HEK293T (cell line): ENCODE measurements at regions not wholly inside any gene's neighbourhood (a gene's known extent, or its start where the extent isn't known, plus 50 kb on each side); places are given as distances from the start of the nearest gene placed in this dataset.

Experiments
- ARNT ChIP-seq: fragments of 450-650 bp; IDR thresholded peaks from 2 replicates; pipeline ENCODE4 v1.6.1; 2017; ENCODE audit warnings: mild to moderate bottlenecking
- BHLHE40 ChIP-seq: fragments of 450-650 bp; IDR thresholded peaks from 2 replicates; pipeline ENCODE4 v1.6.1; 2016; ENCODE audit warnings: mild to moderate bottlenecking, moderate library complexity, borderline replicate concordance
- CTBP1 ChIP-seq: fragments of 450-650 bp; IDR thresholded peaks from 2 replicates; pipeline ENCODE4 v1.6.1; 2016; ENCODE audit warnings: borderline replicate concordance
- FOXA1 ChIP-seq: fragments of 450-650 bp; IDR thresholded peaks from 2 replicates; pipeline ENCODE4 v1.6.1; 2016; ENCODE audit warnings: mild to moderate bottlenecking
- FOXK2 ChIP-seq: fragments of 450-650 bp; IDR thresholded peaks from 2 replicates; pipeline ENCODE4 v1.6.1; 2016; ENCODE audit warnings: mild to moderate bottlenecking
- FOXM1 ChIP-seq: fragments of 450-650 bp; IDR thresholded peaks from 2 replicates; pipeline ENCODE4 v1.6.1; 2017; ENCODE audit warnings: mild to moderate bottlenecking, borderline replicate concordance
- HDGF ChIP-seq: fragments of 450-650 bp; IDR thresholded peaks from 2 replicates; pipeline ENCODE4 v1.6.1; 2017; ENCODE audit warnings: antibody characterized with exemption, borderline replicate concordance
- LEF1 ChIP-seq: fragments of 450-650 bp; IDR thresholded peaks from 2 replicates; pipeline ENCODE4 v1.6.1; 2017; ENCODE audit warnings: mild to moderate bottlenecking, borderline replicate concordance
- SP1 ChIP-seq: fragments of 450-650 bp; IDR thresholded peaks from 2 replicates; pipeline ENCODE4 v1.6.1; 2017
- SUZ12 ChIP-seq: fragments of 450-650 bp; IDR thresholded peaks from 2 replicates; pipeline ENCODE4 v1.6.1; 2016; ENCODE audit warnings: mild to moderate bottlenecking
- TARDBP ChIP-seq: fragments of 450-650 bp; IDR thresholded peaks from 2 replicates; pipeline ENCODE4 v1.6.1; 2016
- ZNF384 ChIP-seq: fragments of 450-650 bp; IDR thresholded peaks from 2 replicates; pipeline ENCODE4 v1.6.1; 2016
- TF ChIP-seq, protein P1 (sequence below): fragments of 450-650 bp; IDR thresholded peaks from 2 replicates; pipeline ENCODE4 v1.6.1; 2016

DNA sequence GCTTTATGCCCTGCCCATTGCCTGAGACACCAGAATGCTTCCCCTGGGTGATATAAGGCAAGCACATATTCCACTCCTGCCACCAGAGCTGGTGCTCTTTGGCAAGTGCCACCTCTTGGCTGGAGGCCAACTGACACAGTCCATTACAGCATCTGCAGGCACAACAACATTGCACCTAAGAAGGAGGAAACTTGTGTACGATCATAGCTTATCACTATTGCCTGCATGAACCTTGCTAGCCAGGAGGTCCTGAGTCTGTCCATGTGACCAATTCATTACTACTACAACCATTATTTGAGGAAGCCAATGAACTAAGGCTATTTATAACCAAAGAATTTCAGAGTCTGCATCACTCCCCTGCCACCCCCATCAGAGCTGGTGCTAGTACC is 119.8 kb upstream of the SCAF11 start:
- TF ChIP-seq LEF1 (no peak), FOXM1 (no peak), CTBP1 (no peak), HDGF (no peak), ZNF384 (no peak), TARDBP (no peak), SP1 (no peak), SUZ12 (no peak), FOXA1 (no peak), ARNT (no peak), BHLHE40 (no peak), FOXK2 (no peak)
- TF ChIP-seq, protein P1, sequence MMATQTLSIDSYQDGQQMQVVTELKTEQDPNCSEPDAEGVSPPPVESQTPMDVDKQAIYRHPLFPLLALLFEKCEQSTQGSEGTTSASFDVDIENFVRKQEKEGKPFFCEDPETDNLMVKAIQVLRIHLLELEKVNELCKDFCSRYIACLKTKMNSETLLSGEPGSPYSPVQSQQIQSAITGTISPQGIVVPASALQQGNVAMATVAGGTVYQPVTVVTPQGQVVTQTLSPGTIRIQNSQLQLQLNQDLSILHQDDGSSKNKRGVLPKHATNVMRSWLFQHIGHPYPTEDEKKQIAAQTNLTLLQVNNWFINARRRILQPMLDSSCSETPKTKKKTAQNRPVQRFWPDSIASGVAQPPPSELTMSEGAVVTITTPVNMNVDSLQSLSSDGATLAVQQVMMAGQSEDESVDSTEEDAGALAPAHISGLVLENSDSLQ, result no peak
